Karpas-422 (cell line): ENCODE measurements at regions not wholly inside any gene's neighbourhood (a gene's known extent, or its start where the extent isn't known, plus 50 kb on each side); places are given as distances from the start of the nearest gene placed in this dataset.

Experiments used
- DNase-seq: peaks from one replicate; pipeline ENCODE4 v3.0.0-alpha.2; 2015
- H2AFZ ChIP-seq: fragments of 200-600 bp; sonication (generic); 2 replicates; pipeline ENCODE4 v1.6.1; 2014; ENCODE audit warnings: antibody characterized with exemption, low read length, mixed read lengths
- H3K27ac ChIP-seq: fragments of 200-600 bp; sonication (generic); 2 replicates; pipeline ENCODE4 v1.5.1; 2014; ENCODE audit warnings: mild to moderate bottlenecking, low read length, moderate library complexity
- H3K27me3 ChIP-seq: fragments of 200-600 bp; sonication (generic); 2 replicates; pipeline ENCODE4 v1.6.1; 2014; ENCODE audit warnings: low read length, mixed read lengths
- H3K36me3 ChIP-seq: fragments of 200-600 bp; sonication (generic); 2 replicates; pipeline ENCODE4 v1.6.1; 2014; ENCODE audit warnings: low read length, mixed read lengths; ENCODE audit not compliant: insufficient read depth
- H3K4me1 ChIP-seq: fragments of 200-600 bp; sonication (generic); 2 replicates; pipeline ENCODE4 v1.6.1; 2014; ENCODE audit warnings: mild to moderate bottlenecking, low read length, mixed read lengths
- H3K4me2 ChIP-seq: fragments of 200-600 bp; sonication (generic); 2 replicates; pipeline ENCODE4 v1.6.1; 2014; ENCODE audit warnings: low read length, low read depth, mild to moderate bottlenecking; ENCODE audit not compliant: poor library complexity, severe bottlenecking
- H3K4me3 ChIP-seq: fragments of 200-600 bp; sonication (generic); 2 replicates; pipeline ENCODE4 v1.5.1; 2014; ENCODE audit warnings: mild to moderate bottlenecking, antibody characterized with exemption, low read length, mixed read lengths
- H3K79me2 ChIP-seq: fragments of 200-600 bp; sonication (generic); 2 replicates; pipeline ENCODE4 v1.6.1; 2014; ENCODE audit warnings: mild to moderate bottlenecking, low read length, mixed read lengths
- H3K9ac ChIP-seq: fragments of 200-600 bp; sonication (generic); 2 replicates; pipeline ENCODE4 v1.6.0; 2014; ENCODE audit warnings: low read length
- H3K9me2 ChIP-seq: fragments of 200-600 bp; sonication (generic), shearing (Covaris generic); replicated peaks from 2 replicates; pipeline ENCODE4 v1.6.0; 2014; ENCODE audit warnings: mild to moderate bottlenecking, low read length, moderate library complexity; ENCODE audit not compliant: insufficient read depth
- H3K9me3 ChIP-seq: fragments of 300-700, 200-600 bp; sonication (generic); 2 replicates; pipeline ENCODE4 v1.6.1; 2014; ENCODE audit warnings: low read length, mixed read lengths
- H4K20me1 ChIP-seq: fragments of 200-600 bp; sonication (generic); 2 replicates; pipeline ENCODE4 v1.6.1; 2014; ENCODE audit warnings: mild to moderate bottlenecking, antibody characterized with exemption, low read length, low read depth; ENCODE audit not compliant: insufficient read depth

GRCh38 chr14:98137131-98138025, 1134.6 kb downstream of the BCL11B start:
- DNase-seq: no peak
- Histone ChIP-seq H3K4me3 (no peak overlapping the region), H3K27me3 (no peaks in the 10 kb centered on the region), H3K9me3 (no peaks in the 10 kb centered on the region), H3K9me2 (no peaks in the 10 kb centered on the region), H3K4me2 (no peak overlapping the region), H4K20me1 (no peaks in the 10 kb centered on the region), H3K27ac (no peak overlapping the region), H3K9ac (no peak overlapping the region), H3K79me2 (no peaks in the 10 kb centered on the region), H3K4me1 (no peaks in the 10 kb centered on the region), H3K36me3 (no peaks in the 10 kb centered on the region), H2AFZ (no peak overlapping the region)

- peak; percentile 84 for DNase-seq
- Histone ChIP-seq H3K4me2 (no peak overlapping the region), H3K27ac (no peak overlapping the region), H3K9me2 (0 out of 2 replicates have a peak, but pooled peaks cover 2% of the 10 kb centered on the region), H3K4me3 (no peak overlapping the region), H3K9ac (no peak overlapping the region), H3K79me2 (no peaks in the 10 kb centered on the region), H2AFZ (no peak overlapping the region), H3K27me3 (no peaks in the 10 kb centered on the region), H3K9me3 (no peaks in the 10 kb centered on the region), H3K36me3 (no peaks in the 10 kb centered on the region), H3K4me1 (no peaks in the 10 kb centered on the region), H4K20me1 (no peaks in the 10 kb centered on the region)
Observed at GRCh38 chr14:98138666-98139065, 1133.3 kb downstream of the BCL11B start.

- 0 out of 2 replicates have a peak, but pooled peaks cover 3% of the 10 kb centered on the region for H3K9me2 ChIP-seq
- DNase-seq: no peak
- H3K4me2 ChIP-seq: no peak overlapping the region
- H2AFZ ChIP-seq: no peak overlapping the region
- no peaks in the 10 kb centered on the region for H4K20me1 ChIP-seq
- H3K27ac ChIP-seq: no peak overlapping the region
- H3K9me3 ChIP-seq: no peaks in the 10 kb centered on the region
- no peaks in the 10 kb centered on the region for H3K79me2 ChIP-seq
- H3K4me3 ChIP-seq: no peak overlapping the region
- H3K4me1 ChIP-seq: no peaks in the 10 kb centered on the region
- no peaks in the 10 kb centered on the region for H3K36me3 ChIP-seq
- no peaks in the 10 kb centered on the region for H3K27me3 ChIP-seq
- H3K9ac ChIP-seq: no peak overlapping the region
Observed at GRCh38 chr14:98140862-98141530, 1131.0 kb downstream of the BCL11B start.

DNA sequence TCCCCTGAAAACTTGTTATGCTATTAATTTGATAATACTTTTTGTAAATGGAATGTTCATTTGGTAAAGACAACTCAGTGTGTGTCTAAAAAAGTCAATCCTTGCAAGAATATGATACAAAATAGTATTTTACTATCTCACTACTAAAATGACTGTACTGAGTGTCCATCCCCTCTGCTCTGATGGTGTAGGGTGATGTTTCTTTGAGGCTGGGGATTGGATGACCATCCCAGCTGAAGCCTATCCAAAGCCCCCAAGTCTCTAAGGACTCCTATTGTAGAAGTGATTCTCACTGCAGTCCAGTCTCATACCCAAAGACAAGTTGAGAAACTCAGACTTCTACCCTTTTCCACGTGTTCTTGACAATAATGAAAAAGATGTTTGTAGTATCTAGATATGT, 1128.4 kb downstream of the BCL11B start:
- 0 out of 2 replicates have a peak, but pooled peaks cover 3% of the 10 kb centered on the region for H3K9me2 ChIP-seq
- DNase-seq: no peak
- H3K79me2 ChIP-seq: no peaks in the 10 kb centered on the region
- H3K4me1 ChIP-seq: no peaks in the 10 kb centered on the region
- no peak overlapping the region for H3K4me2 ChIP-seq
- H3K4me3 ChIP-seq: no peak overlapping the region
- no peaks in the 10 kb centered on the region for H3K36me3 ChIP-seq
- H2AFZ ChIP-seq: no peak overlapping the region
- no peaks in the 10 kb centered on the region for H4K20me1 ChIP-seq
- H3K27me3 ChIP-seq: no peaks in the 10 kb centered on the region
- H3K27ac ChIP-seq: no peak overlapping the region
- H3K9ac ChIP-seq: no peak overlapping the region
- H3K9me3 ChIP-seq: no peaks in the 10 kb centered on the region

DNA sequence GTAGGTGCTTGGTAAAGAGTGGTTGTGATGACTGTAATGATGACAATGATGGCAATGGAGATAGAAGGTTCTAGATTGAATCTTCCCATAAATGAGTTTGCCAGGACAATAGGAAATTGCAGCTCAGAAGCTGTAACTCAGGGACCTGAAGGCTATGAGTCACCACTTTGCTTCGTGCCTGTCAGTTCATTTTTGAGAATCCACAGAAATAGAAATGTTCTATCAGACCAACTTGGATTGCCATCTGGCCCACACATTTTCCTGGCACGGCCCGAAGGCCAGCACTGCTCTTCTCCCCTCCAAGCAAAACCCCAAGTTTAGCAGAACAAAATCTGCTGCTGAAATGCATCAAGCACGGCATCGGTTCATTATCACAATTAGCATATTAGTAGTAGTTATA, 1127.0 kb downstream of the BCL11B start:
- Histone ChIP-seq H3K4me1 (no peaks in the 10 kb centered on the region), H3K4me2 (no peak overlapping the region), H4K20me1 (no peaks in the 10 kb centered on the region), H3K9ac (no peak overlapping the region), H2AFZ (no peak overlapping the region), H3K27me3 (no peaks in the 10 kb centered on the region), H3K36me3 (no peaks in the 10 kb centered on the region), H3K4me3 (no peak overlapping the region), H3K27ac (no peak overlapping the region), H3K9me2 (0 out of 2 replicates have a peak, but pooled peaks cover 3% of the 10 kb centered on the region), H3K9me3 (no peaks in the 10 kb centered on the region), H3K79me2 (no peaks in the 10 kb centered on the region)
- DNase-seq: no peak

DNA sequence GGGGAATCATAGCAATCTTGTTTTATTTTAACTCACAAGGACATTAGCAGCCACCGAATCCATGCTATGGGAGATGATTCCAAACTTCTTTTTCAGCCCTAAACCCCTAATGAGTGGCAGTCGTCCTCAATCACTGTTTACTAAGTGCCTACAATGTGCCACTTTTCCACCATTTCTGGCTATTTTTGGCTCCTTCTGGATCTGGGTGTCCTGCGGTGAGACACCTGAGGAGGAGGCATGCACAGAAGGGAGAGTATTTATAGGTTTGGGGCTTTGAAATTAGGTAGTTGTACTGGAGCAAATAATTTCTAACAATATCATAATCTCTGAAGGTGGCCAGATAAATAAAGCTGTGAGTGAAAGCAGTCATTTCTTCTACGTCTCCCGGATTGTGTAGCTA, 1125.6 kb downstream of the BCL11B start:
- no peak for DNase-seq
- no peak overlapping the region for H3K4me2 ChIP-seq
- no peaks in the 10 kb centered on the region for H3K4me1 ChIP-seq
- H3K9me2 ChIP-seq: 0 out of 2 replicates have a peak, but pooled peaks cover 3% of the 10 kb centered on the region
- H3K79me2 ChIP-seq: no peaks in the 10 kb centered on the region
- no peaks in the 10 kb centered on the region for H4K20me1 ChIP-seq
- H3K4me3 ChIP-seq: no peak overlapping the region
- H3K9ac ChIP-seq: no peak overlapping the region
- H3K36me3 ChIP-seq: no peaks in the 10 kb centered on the region
- H2AFZ ChIP-seq: no peak overlapping the region
- no peak overlapping the region for H3K27ac ChIP-seq
- no peaks in the 10 kb centered on the region for H3K9me3 ChIP-seq
- H3K27me3 ChIP-seq: no peaks in the 10 kb centered on the region

GRCh38 chr14:98154254-98154653, 1117.7 kb downstream of the BCL11B start:
- no peaks in the 10 kb centered on the region for H3K9me2 ChIP-seq
- H3K27ac ChIP-seq: no peak overlapping the region

DNA sequence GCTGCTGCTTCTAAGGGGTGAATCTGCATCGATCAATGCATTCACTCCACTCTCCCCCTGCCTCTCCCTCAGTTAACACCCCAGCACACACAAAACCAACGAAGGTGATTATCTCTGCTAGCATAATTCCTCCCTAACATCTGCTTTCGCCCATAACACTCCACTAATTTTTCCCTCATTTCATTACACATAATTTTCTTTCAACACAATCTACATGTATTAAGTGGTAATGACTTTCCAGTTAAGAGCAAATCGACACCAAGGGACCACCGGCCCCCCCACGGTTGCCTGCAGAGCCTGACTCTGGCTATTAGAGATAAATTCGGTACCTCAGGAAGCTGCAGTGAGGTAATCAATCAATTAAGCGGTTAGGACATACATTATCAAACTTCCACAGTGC, 1115.6 kb downstream of the BCL11B start:
- H3K4me2 ChIP-seq: no peak overlapping the region

More at GRCh38 chr14:98154254-98154653, 1117.7 kb downstream of the BCL11B start:
- no peaks in the 10 kb centered on the region for H3K79me2 ChIP-seq
- H3K27me3 ChIP-seq: no peaks in the 10 kb centered on the region
- peaks cover 5% of the 10 kb centered on the region; the same call in 1 of the 2 replicates for H3K9me3 ChIP-seq
- no peak overlapping the region for H3K4me3 ChIP-seq
- no peaks in the 10 kb centered on the region for H3K36me3 ChIP-seq
- H3K4me2 ChIP-seq: no peak overlapping the region
- no peak overlapping the region for H3K9ac ChIP-seq
- H4K20me1 ChIP-seq: no peaks in the 10 kb centered on the region
- no peak overlapping the region for H2AFZ ChIP-seq
- H3K4me1 ChIP-seq: no peaks in the 10 kb centered on the region
- DNase-seq: no peak

More for the DNA sequence above, 1115.6 kb downstream of the BCL11B start:
- Histone ChIP-seq H3K27me3 (no peaks in the 10 kb centered on the region), H4K20me1 (no peaks in the 10 kb centered on the region), H3K9me2 (no peaks in the 10 kb centered on the region), H3K36me3 (no peaks in the 10 kb centered on the region), H3K4me1 (no peaks in the 10 kb centered on the region), H3K79me2 (no peaks in the 10 kb centered on the region), H2AFZ (no peak overlapping the region), H3K4me3 (no peak overlapping the region), H3K9me3 (peaks cover 5% of the 10 kb centered on the region; the same call in 1 of the 2 replicates), H3K27ac (no peak overlapping the region), H3K9ac (no peak overlapping the region)
- no peak for DNase-seq
